GM19099 (cell line): ENCODE measurements at regions not wholly inside any gene's neighbourhood (a gene's known extent, or its start where the extent isn't known, plus 50 kb on each side); places are given as distances from the start of the nearest gene placed in this dataset.

Experiments used
- POLR2A ChIP-seq: IDR thresholded peaks from 3 replicates; pipeline ENCODE4 v1.6.1; 2011; ENCODE audit warnings: low read depth; ENCODE audit not compliant: insufficient read length; ENCODE audit errors: extremely low read depth

DNA sequence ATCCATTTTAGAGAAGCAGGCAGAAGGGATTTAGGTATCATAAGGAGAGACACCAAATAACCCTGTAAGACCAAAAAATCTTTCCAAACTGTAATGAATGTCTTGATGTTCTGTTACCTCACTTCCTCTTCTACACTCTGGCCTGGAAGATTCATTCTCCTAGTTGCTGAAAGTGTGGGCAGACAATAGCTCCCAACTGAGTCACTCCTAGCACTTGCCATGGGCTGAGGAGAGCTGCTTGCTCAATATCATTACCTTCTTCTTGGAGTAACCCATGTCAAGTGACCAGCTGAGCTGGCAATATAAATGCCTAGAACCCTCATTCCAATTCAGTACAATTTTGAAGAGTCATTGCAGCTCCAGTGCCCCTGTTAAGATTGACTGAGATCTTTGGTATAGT, 1985.5 kb upstream of the CDH6 start:
- no peak for TF ChIP-seq POLR2A

DNA sequence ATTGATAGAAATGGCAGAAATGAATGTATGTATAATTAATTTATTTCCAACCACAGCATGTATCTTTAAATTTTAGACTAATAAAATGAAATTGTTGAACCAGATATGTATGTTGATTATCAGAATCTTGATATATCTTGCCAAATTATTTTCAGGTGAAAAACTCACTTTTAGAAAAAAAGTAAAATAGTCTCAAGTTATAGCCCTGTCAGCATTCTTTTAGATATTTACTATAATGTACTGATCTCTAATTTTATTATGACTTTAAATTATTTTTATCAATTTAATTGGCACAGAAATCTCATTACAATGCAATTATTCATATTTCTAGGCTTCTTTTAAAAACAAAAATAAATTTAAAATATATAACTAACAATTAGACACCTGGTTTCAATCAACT, 1990.4 kb upstream of the CDH6 start:
- TF ChIP-seq POLR2A: no peak

DNA sequence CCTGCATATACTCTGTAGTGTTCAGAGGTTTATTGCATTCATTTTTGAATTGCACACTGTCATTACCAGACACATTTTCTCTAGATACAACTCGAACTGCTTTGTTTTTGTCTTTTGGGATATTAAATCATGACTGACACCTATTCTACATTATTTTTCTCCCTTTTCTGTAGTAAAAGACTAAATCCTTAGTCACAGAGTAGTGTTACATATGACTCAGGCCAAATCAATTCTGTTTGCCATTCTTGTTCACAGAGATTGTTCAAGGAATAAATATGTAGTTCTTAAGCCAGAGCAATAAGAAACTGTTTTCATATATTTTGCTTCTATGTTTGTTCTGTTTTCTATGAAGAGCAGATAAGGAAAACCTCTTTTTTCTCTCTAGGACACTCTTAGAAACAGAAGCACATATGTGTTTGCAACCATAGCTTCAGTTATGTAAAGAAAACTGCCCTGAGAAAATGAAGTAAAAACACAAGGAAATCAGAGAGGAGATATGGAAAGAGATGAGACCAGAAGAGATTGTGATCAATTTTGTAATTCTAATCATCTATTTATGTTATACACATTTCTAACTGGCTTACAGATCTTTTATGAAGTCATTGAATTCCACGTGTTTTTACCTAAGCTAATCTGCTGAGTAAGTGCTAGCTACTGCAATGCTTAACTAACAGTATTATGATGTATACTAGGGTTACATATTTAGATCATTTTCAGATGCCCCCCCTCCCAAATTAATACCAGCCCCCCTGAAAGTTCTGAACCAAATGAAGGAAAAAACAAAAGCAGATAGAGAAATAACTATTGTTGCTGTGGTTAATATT, 1995.6 kb upstream of the CDH6 start:
- TF ChIP-seq POLR2A: no peak

DNA sequence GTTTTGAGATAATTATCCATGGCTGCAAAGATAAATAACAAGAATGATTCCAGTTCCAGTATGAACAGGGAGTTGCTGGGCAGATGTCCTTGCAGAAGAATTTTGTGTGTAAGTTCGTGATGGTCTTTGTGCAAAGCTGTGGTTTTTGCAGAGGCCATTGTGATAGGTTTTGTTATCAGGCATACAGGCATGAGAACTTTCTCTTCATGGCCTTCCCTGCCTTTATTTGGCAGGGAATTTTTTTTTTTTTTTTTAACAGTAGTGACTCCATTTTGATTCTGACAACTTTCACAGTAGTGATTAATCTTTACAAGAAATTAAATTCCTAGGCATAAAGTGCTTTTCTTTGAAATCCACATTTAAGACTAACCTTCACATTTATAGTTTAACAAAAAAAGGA, 1999.5 kb upstream of the CDH6 start:
- TF ChIP-seq POLR2A: no peak

DNA sequence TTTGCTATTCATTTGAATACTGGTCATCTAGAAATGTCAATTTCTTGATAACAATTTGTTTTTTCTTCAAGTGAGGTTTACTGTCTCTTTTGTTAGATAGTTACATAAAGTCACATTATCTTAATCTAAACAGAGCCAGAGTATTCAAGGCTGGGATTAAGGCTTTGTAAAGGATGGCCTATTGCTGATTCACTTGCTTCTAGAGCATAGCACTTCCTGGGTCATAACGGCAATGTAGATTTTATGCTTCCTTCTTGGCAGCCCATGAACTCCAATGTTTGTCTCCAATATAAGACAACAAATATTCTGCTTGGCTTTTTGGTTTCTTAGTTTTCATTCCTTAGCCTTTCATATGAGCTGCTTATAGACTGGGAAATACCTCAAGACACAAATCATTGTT, 2007.9 kb upstream of the CDH6 start:
- TF ChIP-seq POLR2A: no peak

DNA sequence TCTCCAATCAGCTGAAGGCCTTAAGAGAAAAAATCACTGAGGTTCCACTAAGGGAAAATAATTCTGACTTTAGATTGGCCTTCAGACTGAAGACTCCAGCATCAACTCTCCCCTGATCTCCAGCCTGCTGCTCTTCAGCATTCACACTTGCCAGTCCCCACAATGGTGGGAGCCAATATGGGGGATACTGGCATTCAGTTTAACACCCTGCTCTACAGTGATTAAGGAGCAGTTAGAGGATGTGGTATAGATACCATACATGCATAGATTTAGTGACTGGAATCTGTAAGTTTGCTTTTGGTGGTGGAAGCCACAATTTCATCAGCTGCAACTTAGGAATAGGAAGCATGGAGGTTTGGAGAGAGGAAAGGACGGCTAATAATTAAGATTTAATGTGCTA, 2017.7 kb upstream of the CDH6 start:
- no peak for TF ChIP-seq POLR2A

DNA sequence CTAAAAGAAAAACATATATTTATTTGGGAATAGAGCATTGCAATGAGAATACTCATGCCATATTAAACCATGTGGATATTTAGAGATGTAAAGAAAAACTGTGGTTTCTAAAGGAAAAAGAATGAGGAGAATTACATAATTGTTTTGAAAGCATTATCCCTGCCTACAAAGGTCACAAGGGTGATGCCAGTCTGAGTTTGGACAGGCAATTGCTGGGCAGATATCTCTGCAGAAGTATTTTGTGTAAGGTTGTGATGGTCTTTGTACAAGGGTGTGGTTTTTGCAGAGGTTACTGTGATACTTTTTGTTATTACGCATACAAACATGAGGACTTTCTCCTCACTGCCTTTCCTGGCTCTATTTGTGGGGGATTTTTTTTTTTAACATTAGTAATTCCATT, 2022.9 kb upstream of the CDH6 start:
- no peak for TF ChIP-seq POLR2A

DNA sequence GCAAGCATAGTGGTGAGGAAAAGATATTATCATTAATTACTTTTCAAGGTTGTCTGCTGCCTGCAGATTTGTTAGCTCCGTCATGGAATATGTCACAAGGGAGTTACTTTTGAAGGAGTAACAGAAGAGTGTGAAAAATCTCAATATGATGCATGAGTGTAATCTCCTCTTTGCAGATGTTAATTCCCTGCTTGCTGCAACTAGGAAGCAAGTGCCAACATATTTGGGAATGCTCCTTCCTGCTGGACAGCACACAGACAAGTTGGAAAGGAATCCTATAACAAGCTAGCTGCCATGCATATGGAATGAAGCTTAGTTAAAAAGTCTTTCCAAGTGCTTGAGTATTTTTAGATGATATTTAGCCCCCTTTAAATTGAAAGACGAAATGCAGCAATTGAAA, 2023.6 kb upstream of the CDH6 start:
- no peak for TF ChIP-seq POLR2A

DNA sequence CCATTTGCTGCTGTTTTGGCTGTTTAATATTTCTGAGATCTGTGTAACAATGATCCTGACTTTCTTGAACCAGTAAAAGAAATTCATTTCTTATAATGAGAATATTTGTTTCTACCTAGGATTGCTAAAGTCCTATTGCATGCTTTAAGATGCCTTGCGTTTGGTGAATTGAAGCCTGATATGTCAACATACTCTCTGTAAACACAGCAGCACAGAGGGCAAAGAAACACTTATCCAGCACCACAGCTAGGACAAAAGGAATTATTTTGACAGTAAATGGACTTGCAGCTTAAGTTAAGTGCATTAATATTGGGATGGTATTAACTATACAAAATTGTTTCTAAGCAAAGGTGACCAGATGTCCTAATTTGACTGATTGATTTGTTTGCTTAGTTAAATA, 2031.2 kb upstream of the CDH6 start:
- TF ChIP-seq POLR2A: no peak

DNA sequence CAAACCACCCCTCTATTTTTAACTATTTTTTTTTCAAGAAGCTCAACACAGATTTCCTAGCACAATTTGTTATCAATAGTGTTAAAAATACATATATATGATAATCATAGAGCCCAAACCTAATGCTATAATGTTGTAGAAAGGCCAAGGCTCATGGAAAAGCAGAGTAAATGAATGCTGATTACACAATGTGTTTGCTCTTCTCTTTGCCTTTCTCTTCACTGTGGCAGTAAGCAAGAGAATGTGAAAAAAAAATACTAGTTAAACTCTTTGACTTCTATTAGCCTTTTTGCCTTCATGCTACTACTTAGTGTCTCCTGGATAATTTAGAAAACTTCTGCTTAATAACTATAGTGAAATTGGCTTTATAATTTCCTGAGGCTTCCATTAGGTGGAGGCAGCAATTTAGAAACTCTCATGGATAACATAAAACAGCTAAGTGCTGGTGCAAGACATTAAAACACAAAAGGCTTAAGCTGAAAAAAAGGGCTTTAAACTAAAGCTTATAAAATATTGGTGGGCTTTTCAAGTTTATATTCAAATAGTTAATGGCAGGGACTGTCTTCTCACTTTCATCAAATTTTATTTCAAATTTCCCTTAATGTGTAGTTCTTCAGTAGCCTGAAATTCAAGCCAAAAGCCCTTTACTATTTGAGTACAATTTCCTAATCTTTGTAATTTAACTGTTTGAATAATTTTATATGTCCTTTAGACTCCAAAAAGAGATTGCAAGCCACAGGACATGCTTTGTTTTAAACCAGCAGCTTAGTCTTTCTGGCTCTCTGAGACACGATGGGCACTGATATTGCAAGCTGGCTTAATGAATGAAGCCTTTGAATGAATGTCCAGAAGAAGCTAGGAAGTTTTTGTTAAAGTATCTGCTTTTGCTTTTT, 2031.8 kb upstream of the CDH6 start:
- TF ChIP-seq POLR2A: no peak

DNA sequence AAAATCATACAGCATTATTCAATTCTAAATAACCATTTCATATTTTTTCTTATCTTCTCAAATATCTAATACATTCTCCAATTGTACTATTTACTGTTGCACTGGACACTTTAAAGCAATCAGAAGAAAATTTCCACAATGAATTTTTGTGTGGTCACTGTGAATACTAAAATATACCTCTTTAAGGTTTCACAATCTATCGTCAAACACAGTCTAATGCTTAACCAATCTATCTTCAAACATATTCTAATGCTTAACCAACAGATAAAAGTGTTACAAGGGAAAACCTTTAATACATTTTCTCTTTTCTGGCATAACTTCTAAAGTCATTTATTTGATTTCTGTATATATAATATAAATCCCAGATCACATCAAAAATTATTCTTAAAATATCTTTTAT, 2035.5 kb upstream of the CDH6 start:
- TF ChIP-seq POLR2A: no peak

DNA sequence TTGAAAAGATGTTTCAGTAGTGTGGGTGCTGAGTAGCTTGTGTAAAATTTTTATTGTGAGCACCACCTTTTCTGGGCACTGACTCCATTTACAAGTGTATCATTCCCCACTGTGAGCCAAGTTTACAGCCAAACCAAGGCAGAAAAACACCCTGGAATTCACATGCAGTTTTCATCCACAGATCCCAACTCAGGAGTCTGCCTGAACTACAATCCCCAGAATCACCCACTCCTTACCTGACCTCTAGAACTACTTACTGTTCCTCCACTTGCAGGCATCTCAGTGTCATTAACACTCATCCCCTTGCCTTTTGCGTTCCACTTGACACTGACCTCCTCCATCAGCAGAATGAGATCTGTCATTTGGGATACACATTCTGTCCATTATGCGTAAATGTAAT, 2042.6 kb upstream of the CDH6 start:
- no peak for TF ChIP-seq POLR2A

DNA sequence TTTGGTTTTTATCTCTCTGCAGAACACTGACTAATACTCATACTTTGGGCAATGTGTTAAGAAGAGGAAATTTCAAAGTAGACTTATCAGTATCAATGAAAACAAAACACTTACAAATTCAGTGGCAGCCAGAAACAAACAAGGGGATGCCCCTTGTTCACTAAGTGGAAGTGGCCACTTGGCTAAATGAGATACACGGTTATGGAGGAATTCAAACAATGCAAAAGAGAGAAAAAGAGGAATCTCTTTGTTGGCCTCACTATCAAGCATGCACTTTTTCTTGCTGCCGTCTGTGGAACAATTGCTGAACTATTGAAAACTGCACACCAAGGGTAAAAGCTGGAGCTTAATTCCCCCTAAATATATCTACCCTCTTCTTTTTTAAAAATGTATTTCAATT, 2044.9 kb upstream of the CDH6 start:
- no peak for TF ChIP-seq POLR2A

DNA sequence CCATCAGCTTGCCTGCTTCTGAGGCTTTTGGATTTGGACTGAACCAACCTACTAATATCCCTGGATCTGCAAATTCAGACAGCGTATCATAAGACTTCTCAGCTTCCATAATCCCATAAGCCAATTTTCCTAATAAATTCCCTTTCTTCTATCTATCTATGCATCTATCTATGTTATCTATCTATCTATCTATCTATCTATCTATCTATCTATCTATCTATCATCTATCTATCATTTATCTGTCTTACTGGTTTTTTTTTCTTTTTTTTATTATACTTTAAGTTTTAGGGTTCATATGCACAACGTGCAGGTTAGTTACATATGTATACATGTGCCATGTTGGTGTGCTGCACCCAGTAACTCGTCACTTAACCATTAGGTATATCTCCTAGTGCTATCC, 2045.4 kb upstream of the CDH6 start:
- no peak for TF ChIP-seq POLR2A

DNA sequence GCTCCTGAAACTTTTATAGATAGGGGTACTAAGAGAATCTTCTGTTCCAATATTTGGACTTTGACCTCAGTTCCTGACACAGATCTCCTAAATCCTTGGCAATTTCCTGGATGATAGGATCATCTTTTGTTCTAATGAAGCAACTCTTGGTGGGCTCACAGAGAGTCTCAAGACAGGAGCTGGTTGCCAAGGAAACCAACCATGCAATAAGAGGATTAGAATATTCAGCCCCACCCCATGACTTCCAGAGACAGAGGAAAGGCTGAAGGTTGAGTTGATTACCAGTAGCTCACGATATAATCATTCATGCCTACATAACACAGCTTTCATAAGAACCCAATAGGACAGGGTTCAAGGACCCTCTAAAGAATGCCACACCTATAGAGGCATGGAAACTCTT, 2050.2 kb upstream of the CDH6 start:
- no peak for TF ChIP-seq POLR2A

DNA sequence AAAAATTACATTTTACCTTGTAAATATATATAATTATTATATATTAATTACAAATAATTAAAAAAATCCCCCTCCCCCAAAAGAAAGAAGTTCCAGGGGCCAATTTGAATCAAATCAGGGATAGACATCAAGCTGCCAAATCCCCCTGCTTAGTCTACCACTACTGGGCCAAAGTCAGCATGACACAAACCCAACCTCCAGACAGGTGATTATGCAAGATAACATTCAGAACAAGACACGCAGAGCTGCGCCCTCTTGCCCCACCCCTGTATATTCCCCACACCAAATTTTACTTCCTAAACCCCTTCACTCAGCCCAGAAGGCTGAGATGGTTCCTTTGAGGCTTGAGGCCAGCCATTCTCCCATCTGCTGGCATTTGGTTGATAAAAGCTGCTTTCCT, 2059.1 kb upstream of the CDH6 start:
- TF ChIP-seq POLR2A: no peak
